Epithelial cell of esophagus (primary cell): ENCODE measurements at regions not wholly inside any gene's neighbourhood (a gene's known extent, or its start where the extent isn't known, plus 50 kb on each side); places are given as distances from the start of the nearest gene placed in this dataset.
"Not testable (repeated sequence)": the region's sequence is repeated elsewhere in the genome, so short reads cannot be mapped to it uniquely, and the experiment has no call there.

Source experiments
- DNase-seq: peaks from one replicate; pipeline ENCODE4 v3.0.0; 2010; ENCODE audit warnings: low read depth
- H3K4me3 ChIP-seq: 2 replicates; pipeline ENCODE4 v1.5.1; 2011; ENCODE audit warnings: mild to moderate bottlenecking, low read length, control low read depth
- TF ChIP-seq, protein P1 (sequence below): IDR thresholded peaks from 2 replicates; pipeline ENCODE4 v1.5.1; 2011; ENCODE audit warnings: low read depth, mild to moderate bottlenecking, low read length, control low read depth, inconsistent platforms; ENCODE audit not compliant: insufficient read depth; ENCODE audit errors: missing control alignments

DNA sequence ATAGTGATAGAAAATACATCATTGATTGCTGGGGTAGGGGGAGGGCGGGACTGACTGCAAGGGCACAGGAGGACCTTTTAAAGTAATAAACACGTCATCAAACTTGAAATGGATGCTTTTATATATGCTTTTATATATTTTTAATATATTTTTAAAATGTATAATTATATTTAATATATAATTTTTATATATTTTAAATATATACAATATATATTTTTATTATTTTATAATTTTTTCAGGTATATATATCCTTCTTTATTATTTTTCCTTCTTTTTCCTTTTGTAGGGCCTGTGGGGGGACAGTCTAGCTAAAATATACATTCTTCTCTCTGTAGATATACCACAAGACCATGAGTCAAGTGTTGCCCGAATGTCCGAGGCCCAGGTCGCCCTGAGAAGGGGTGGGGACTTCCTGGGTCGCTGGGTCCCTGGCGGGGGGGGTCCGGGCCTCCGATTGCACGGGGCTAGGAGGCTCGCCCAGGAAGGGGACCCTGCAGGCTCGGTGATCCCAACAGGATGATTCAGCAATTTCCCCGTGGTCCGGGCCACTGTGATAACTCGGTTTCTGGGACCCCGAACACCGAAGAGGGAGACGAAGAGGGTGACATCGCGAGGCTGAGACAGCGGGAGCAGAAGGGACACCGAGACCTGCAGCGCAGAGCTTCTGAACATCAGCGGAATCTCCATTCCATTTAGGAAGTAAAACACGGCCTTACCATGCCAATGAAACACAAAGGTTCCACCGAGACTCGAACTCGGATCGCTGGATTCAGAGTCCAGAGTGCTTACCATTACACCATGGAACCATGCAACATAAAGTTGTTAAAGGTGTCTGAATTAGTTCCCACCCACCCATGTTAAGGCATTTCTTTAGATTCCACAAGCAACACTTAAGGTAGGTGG lies 112.5 kb upstream of the NBPF11 start:
- TF ChIP-seq, protein P1, sequence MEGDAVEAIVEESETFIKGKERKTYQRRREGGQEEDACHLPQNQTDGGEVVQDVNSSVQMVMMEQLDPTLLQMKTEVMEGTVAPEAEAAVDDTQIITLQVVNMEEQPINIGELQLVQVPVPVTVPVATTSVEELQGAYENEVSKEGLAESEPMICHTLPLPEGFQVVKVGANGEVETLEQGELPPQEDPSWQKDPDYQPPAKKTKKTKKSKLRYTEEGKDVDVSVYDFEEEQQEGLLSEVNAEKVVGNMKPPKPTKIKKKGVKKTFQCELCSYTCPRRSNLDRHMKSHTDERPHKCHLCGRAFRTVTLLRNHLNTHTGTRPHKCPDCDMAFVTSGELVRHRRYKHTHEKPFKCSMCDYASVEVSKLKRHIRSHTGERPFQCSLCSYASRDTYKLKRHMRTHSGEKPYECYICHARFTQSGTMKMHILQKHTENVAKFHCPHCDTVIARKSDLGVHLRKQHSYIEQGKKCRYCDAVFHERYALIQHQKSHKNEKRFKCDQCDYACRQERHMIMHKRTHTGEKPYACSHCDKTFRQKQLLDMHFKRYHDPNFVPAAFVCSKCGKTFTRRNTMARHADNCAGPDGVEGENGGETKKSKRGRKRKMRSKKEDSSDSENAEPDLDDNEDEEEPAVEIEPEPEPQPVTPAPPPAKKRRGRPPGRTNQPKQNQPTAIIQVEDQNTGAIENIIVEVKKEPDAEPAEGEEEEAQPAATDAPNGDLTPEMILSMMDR = no peak
- peak overlapping the region; percentile 62 for H3K4me3 ChIP-seq
- peak; percentile 90 for DNase-seq

DNA sequence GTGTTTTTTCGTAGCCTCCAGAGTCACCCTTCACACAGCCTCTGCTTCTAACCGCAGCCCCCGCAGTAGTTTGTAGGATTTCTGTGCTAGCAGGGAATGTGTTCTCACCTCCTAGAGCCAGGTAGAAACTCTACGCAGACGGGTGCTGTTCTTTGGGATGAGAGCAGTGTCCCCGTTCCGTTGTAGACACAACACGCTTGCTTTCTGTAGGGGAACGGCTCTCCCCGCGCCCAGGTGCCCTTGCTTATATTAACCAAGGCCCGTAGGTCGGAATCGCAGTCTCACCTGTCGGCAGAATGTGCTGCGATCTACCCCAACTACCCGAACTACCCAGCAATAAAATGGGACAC lies 111.8 kb upstream of the NBPF11 start:
- TF ChIP-seq, protein P1 = no peak
- no peak for DNase-seq
- H3K4me3 ChIP-seq = peak overlapping the region; percentile 62

DNA sequence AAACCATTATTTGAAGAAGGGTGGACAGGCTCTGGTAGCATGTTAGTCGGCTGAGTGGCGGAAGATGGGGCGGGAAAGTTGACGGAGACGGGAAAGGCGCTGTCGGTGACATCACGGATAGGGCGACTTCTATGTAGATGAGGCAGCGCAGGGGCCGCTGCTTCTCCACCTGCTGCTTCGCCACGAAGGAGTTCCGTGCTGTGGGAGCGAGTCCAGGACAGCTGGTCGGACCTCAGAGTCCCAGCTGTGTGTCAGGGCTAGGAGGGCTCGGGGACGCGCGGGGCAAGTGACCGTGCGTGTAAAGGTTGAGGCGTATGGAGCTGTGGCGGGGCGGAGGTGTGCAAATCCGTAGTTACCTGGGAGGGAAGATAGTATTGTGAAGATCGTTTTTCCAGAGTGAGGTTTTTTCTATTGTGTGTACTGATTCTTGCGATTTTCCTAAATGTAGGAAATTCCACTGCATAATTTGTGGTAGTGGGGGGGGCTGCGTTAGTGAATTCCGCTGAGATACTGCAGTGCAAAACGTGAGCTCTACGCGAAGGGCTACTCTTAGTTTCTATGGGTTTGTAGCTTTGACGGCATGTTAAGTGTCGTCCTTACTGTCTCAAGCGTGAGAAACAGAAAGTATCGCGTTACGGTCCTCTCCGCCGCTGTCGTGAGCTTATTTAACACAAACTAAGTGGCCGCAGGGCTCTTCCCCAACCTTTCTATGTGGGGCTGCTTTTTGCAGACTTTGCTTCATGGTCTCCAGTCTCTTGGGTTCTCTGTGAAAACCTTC lies 111.2 kb upstream of the NBPF11 start:
- H3K4me3 ChIP-seq = peak overlapping the region; percentile 62
- peak; percentile 96 for DNase-seq
- TF ChIP-seq, protein P1 = no peak

DNA sequence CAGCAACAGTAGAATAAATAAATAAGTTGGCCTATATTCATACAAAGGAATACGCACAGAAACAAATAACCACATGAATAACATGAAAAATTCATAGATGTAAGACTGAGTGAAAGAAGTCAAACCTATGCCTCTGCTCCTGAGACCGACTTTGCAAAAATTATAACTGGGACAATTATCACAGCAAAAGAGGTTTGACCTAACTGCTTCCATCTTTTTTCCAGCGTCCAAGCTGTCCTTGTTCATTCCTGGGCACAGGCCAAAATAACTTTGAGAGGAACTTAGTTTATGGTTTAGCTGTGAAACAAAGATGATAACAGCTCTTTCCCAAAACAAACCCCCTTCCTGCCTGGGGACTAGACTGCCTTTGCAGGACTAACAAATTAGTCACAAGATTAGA lies 109.6 kb upstream of the NBPF11 start:
- H3K4me3 ChIP-seq, DNase-seq: not testable (repeated sequence)

DNA sequence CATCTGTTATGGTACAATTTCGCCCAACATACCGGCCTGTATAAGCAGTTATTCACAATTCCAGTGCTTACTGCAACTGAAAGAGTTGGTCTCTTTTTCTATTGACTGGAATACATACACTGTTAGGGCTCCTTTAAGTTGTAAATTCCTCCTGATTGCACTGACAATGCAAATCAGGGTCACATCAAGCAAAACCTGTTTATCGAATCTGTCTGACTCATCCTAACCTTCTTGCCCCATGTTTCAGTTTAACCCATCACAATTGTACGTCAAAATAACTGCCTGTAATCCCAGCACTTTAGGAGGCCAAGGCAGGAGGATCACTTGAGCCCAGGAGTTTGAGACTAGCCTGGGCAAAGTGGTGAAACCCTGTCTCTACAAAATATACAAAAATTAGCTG lies 105.8 kb upstream of the NBPF11 start:
- DNase-seq = peak; percentile 71
- not testable (repeated sequence) for H3K4me3 ChIP-seq

DNA sequence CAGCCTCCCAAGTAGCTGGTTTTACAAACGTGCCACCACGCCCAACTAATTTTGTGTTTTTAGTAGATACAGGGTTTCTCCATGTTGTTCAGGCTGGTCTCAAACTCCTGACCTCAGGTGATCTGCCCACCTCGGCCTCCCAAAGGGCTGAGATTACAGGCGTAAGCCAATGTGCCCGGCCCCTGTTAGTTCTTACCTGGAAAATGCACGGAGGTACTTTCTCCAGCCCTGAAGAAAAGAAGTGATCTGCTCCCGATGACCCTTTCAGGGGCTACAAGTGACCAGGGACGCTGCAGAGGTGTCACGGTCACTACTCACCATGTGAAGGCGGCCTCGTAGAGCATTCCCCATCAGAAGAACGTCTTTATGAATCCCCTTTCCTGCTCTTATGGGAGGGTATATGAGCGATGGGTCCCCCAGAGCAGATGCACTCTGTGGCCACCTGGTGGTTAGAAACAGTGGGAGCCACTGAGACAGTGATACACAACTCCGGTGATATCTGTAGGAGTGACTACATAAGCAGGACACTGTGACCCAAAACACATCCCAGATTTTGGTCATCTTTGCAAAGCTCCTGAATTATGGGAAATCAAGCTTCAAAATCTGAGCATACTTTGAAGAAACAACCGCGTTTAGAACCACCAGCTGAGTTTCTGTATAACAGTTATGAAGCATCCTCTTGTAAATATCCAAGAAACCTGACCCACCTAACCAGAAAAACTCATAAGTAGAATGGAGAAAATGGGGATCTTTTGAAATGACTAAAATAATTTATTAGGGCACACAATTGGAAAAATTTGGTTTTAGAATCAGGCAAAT lies 102.7 kb upstream of the NBPF11 start:
- peak; percentile 19 for DNase-seq
- TF ChIP-seq, protein P1 = peak; percentile 76
- not testable (repeated sequence) for H3K4me3 ChIP-seq

DNA sequence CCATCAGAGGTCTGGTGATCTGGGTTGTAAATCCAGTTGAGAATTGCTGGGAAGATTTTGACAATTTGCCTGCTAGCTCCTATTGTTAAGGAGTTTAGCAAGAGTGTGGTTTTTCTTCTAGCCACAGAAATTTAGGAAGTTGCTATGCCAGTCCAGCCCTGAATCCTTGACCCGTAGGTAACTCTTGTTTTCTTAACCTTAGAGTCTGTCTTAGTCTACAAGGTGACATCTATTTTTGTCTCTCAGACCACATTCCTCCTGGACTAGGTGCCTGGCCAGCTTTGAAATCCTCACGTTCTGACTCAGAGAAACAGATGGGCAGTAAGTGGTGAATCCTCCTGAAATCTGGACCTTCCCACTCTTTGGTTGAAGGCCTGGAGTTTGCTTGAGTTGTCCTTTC lies 101.7 kb upstream of the NBPF11 start:
- H3K4me3 ChIP-seq, DNase-seq: not testable (repeated sequence)

DNA sequence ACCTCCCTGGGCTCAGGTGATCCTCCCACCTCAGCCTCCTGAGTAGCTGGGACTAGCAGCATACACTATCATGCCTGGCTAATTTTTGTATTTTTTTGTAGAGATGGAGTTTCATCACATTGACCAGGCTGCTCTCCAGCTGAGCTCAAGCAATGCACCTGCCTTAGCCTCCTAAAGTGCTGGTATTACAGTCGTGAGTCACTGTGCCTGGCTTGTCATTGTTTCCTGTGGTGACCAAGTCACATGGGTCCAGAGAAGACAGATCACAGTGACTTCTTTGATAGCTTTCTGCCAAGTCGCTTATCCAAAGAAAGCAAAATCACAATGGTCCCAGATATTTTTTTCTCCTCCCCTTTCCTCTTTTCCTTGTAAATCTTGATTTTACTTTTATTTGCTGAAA lies 96.7 kb upstream of the NBPF11 start:
- not testable (repeated sequence) for DNase-seq, H3K4me3 ChIP-seq

DNA sequence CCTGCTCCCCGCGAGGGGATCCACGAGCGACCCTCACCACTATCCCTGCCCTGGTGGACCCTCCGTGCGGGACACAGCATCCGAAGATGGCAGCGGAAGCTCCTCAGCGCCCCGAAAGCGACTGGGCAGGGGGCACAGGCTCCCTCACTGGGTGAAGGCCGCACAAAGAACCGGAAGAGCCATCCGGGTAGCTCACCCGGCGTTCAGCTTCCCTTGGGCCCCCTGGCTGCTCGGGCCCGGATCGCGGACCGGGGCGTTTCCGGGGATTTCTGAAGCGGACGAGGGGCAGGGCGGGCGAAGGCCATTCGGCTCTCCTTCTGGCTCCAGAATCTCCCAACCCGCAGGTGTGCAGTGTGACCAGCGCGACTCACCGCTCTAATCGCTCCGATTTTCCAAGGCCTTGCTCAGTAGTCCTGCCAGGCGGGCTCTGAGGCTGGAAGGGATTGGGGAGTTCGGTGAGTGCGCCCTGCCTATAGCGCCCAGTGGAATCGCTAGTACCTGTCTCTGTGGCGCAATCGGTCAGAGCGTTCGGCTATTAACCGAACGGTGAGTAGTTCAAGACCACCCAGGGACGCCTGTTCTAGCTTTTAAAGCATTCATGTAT lies 94.3 kb upstream of the NBPF11 start:
- DNase-seq, H3K4me3 ChIP-seq: not testable (repeated sequence)

DNA sequence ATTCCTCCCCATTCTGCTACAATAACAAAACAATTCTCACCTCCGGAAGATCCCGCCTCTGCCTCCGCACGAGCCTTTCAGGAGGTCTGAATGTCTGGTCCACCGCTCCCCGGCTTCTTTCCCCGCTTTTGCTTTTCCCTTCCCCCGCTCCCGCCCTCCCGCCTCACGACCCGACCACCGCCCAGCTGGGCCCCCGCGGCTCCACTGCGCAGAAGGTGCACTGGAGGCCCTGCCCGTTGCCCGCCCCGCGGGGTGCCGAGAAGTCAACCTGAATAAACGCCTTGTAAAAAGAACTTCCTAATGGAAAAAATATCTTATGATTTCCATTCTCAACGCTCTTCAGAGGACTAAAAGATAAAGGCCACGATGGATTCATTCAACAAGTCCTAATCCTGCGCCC lies 93.8 kb upstream of the NBPF11 start:
- not testable (repeated sequence) for H3K4me3 ChIP-seq, DNase-seq

DNA sequence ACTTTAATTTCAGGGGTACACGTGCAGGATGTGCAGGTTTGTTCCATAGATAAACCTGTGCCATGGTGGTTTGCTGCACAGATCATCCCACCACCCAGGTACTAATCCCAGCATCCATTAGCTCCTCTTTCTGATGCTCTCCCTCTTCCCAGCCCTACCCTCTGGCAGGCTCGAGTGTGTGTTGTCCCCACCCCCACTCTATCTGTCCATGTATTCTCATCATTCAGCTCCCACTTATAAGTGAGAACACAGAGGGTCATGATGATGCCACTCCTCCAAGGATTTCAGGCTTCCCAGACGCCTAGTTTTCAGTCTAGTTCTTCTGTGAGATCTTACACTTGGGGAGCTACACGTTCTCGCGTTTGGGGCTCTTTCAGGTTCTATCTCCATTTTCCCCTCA lies 93.4 kb upstream of the NBPF11 start:
- DNase-seq, H3K4me3 ChIP-seq: not testable (repeated sequence)

DNA sequence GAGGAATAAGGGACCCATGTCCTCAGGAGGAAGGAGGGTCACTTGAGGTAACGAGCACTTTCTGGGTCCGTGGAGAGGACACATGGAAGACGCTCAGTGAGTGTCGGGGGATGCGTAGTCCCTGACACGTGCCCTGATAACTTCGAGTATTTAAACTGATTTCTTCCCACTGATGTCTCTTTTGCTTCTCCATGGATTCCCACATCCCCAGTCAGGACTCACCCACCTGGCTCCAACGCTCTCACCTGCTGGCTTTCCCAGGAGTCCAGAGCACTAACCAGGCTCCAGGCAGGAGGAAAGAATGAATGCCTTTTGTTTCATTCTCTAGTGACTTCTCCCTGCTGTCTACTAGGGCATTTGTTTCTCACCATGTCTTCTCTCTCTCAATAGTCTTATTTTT lies 81.2 kb upstream of the NBPF11 start:
- not testable (repeated sequence) for H3K4me3 ChIP-seq, DNase-seq

DNA sequence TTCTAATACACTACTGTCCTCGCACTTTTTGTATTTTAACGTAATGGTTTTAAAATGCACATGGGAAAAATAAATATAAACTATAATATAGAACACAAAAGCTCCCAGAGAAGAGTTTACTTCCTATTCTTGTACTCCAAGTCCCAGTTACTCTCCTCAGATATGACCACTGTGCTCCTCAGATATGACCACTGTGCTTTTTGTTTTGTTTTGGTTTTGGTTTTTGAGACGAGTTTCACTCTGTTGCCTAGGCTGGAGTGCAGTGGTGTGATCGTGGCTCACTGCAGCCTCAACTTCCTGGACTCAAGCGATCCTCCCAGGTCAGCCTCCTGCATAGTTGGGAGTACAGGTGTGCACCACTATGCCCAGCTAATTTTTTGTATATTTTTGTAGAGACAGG lies 76.8 kb upstream of the NBPF11 start:
- not testable (repeated sequence) for H3K4me3 ChIP-seq

More for the DNA sequence above, 76.8 kb upstream of the NBPF11 start:
- not testable (repeated sequence) for DNase-seq
